ENCODE measurements at regions not wholly inside any gene's neighbourhood (a gene's known extent, or its start where the extent isn't known, plus 50 kb on each side); places are given as distances from the start of the nearest gene placed in this dataset.

GRCh38 chr12:76646366-76646765 lies 86.8 kb upstream of the OSBPL8 start:
- ChIA-PET POLR2A (no interaction called here), CTCF (no interaction called here)
- WGBS (ENCODE audit: insufficient coverage), result no CpG with 5 or more reads among the region's 1 CpG
- Histone ChIP-seq H3K36me3 (ENCODE audit: control insufficient read depth in 2 of 2, extremely low read depth in 1 of 2, insufficient read depth in 1 of 2, low read length in 1 of 2) (no peaks in the 10 kb centered on the region), H3K9me3 (no peaks in the 10 kb centered on the region), H3K4me1 (ENCODE audit: control insufficient read depth in 1 of 2, extremely low read depth in 1 of 2, insufficient read depth in 2 of 2, low read length in 2 of 2) (no peaks in the 10 kb centered on the region), H3K4me3 (ENCODE audit: control insufficient read depth in 1 of 2, extremely low read depth in 1 of 2, low read length in 1 of 2) (no peak overlapping the region), H3K27ac (ENCODE audit: low read length) (no peak overlapping the region), H3K27me3 (replicated peaks in 1 of 2; ENCODE audit: control insufficient read depth in 2 of 2, extremely low read depth in 1 of 2, insufficient read depth in 2 of 2, low read length in 1 of 2) (peaks cover 0 to 17% of the 10 kb centered on the region in 2 experiments)
- H3K9me3 Mint-ChIP-seq, result no peaks in the 10 kb centered on the region
- no peak for DNase-seq
- no peak for ATAC-seq (replicated peaks in 1 of 4)
- peaks cover 0 to 7% of the 10 kb centered on the region in 2 donors for H3K27me3 Mint-ChIP-seq
- H3K4me3 Mint-ChIP-seq, result no peak overlapping the region
- no peaks in the 10 kb centered on the region for H3K36me3 Mint-ChIP-seq
- H3K4me1 Mint-ChIP-seq, result no peaks in the 10 kb centered on the region
- no peak overlapping the region for H3K27ac Mint-ChIP-seq

GRCh38 chr12:76649099-76649498 lies 89.5 kb upstream of the OSBPL8 start:
- no peaks in the 10 kb centered on the region for H3K36me3 Mint-ChIP-seq
- H3K4me1 ChIP-seq (ENCODE audit: control insufficient read depth in 1 of 2, extremely low read depth in 1 of 2, insufficient read depth in 2 of 2, low read length in 2 of 2), result no peaks in the 10 kb centered on the region
- H3K27ac ChIP-seq (ENCODE audit: low read length), result no peak overlapping the region
- no peaks in the 10 kb centered on the region for H3K9me3 Mint-ChIP-seq
- no peak overlapping the region for H3K27ac Mint-ChIP-seq
- ChIA-PET CTCF (interaction anchor here in 1 of 2 donors (1.1 kb wide), 1 partner anchor 142 kb away, joined by 3 read pairs; no protein-coding TSS in a partner anchor), POLR2A (no interaction called here)
- no peak overlapping the region for H3K4me3 Mint-ChIP-seq
- peaks cover 0 to 17% of the 10 kb centered on the region in 2 experiments for H3K27me3 ChIP-seq (replicated peaks in 1 of 2; ENCODE audit: control insufficient read depth in 2 of 2, extremely low read depth in 1 of 2, insufficient read depth in 2 of 2, low read length in 1 of 2)
- DNase-seq (no peak), ATAC-seq (replicated peaks in 1 of 4) (no peak)
- H3K9me3 ChIP-seq, result no peaks in the 10 kb centered on the region
- H3K4me1 Mint-ChIP-seq, result no peaks in the 10 kb centered on the region
- H3K36me3 ChIP-seq (ENCODE audit: control insufficient read depth in 2 of 2, extremely low read depth in 1 of 2, insufficient read depth in 1 of 2, low read length in 1 of 2), result no peaks in the 10 kb centered on the region
- no peak overlapping the region for H3K4me3 ChIP-seq (ENCODE audit: control insufficient read depth in 1 of 2, extremely low read depth in 1 of 2, low read length in 1 of 2)
- peaks cover 0 to 3% of the 10 kb centered on the region in 2 donors for H3K27me3 Mint-ChIP-seq
- 89% methylated on average over 5 of the region's 5 CpGs for WGBS (ENCODE audit: insufficient coverage)

GRCh38 chr12:76652402-76652801 lies 92.8 kb upstream of the OSBPL8 start:
- DNase-seq (no peak), ATAC-seq (replicated peaks in 1 of 4) (no peak)
- Histone ChIP-seq H3K27ac (ENCODE audit: low read length) (no peak overlapping the region), H3K9me3 (no peaks in the 10 kb centered on the region), H3K27me3 (replicated peaks in 1 of 2; ENCODE audit: control insufficient read depth in 2 of 2, extremely low read depth in 1 of 2, insufficient read depth in 2 of 2, low read length in 1 of 2) (peaks cover 0 to 3% of the 10 kb centered on the region in 2 experiments), H3K4me1 (ENCODE audit: control insufficient read depth in 1 of 2, extremely low read depth in 1 of 2, insufficient read depth in 2 of 2, low read length in 2 of 2) (no peaks in the 10 kb centered on the region), H3K36me3 (ENCODE audit: control insufficient read depth in 2 of 2, extremely low read depth in 1 of 2, insufficient read depth in 1 of 2, low read length in 1 of 2) (no peaks in the 10 kb centered on the region), H3K4me3 (ENCODE audit: control insufficient read depth in 1 of 2, extremely low read depth in 1 of 2, low read length in 1 of 2) (no peak overlapping the region)
- WGBS (ENCODE audit: insufficient coverage), result no CpG with 5 or more reads among the region's 4 CpGs
- no peaks in the 10 kb centered on the region for H3K4me1 Mint-ChIP-seq
- peaks cover 0 to 10% of the 10 kb centered on the region in 2 donors for H3K27me3 Mint-ChIP-seq
- H3K36me3 Mint-ChIP-seq, result no peaks in the 10 kb centered on the region
- no peak overlapping the region for H3K4me3 Mint-ChIP-seq
- ChIA-PET CTCF (interaction anchor here in 1 of 2 donors (0.5 to 1.6 kb wide), 2 partner anchors 138 to 696 kb away, joined by 3 to 4 read pairs; no protein-coding TSS in a partner anchor), POLR2A (no interaction called here)
- H3K9me3 Mint-ChIP-seq, result no peaks in the 10 kb centered on the region
- H3K27ac Mint-ChIP-seq, result no peak overlapping the region

- DNase-seq (no peak), ATAC-seq (replicated peaks in 1 of 4) (no peak)
- H3K9me3 Mint-ChIP-seq, result no peaks in the 10 kb centered on the region
- Histone ChIP-seq H3K36me3 (ENCODE audit: control insufficient read depth in 2 of 2, extremely low read depth in 1 of 2, insufficient read depth in 1 of 2, low read length in 1 of 2) (no peaks in the 10 kb centered on the region), H3K27ac (ENCODE audit: low read length) (no peak overlapping the region), H3K9me3 (no peaks in the 10 kb centered on the region), H3K27me3 (replicated peaks in 1 of 2; ENCODE audit: control insufficient read depth in 2 of 2, extremely low read depth in 1 of 2, insufficient read depth in 2 of 2, low read length in 1 of 2) (peaks cover 0 to 3% of the 10 kb centered on the region in 2 experiments), H3K4me3 (ENCODE audit: control insufficient read depth in 1 of 2, extremely low read depth in 1 of 2, low read length in 1 of 2) (no peak overlapping the region), H3K4me1 (ENCODE audit: control insufficient read depth in 1 of 2, extremely low read depth in 1 of 2, insufficient read depth in 2 of 2, low read length in 2 of 2) (no peaks in the 10 kb centered on the region)
- H3K27me3 Mint-ChIP-seq, result peaks cover 0 to 10% of the 10 kb centered on the region in 2 donors
- H3K27ac Mint-ChIP-seq, result no peak overlapping the region
- no CpG with 5 or more reads among the region's 1 CpG for WGBS (ENCODE audit: insufficient coverage)
- H3K4me3 Mint-ChIP-seq, result no peak overlapping the region
- ChIA-PET CTCF (interaction anchor here (0.6 to 1.6 kb wide), 2 partner anchors 137 to 348 kb away, joined by 3 read pairs; no protein-coding TSS in a partner anchor), POLR2A (no interaction called here)
- no peaks in the 10 kb centered on the region for H3K36me3 Mint-ChIP-seq
- H3K4me1 Mint-ChIP-seq, result no peaks in the 10 kb centered on the region
These were observed 93.8 kb upstream of the OSBPL8 start for GRCh38 chr12:76653342-76653741.

- Mint-ChIP-seq H3K36me3 (no peaks in the 10 kb centered on the region), H3K9me3 (no peaks in the 10 kb centered on the region), H3K4me3 (no peak overlapping the region), H3K27me3 (peaks cover 6 to 7% of the 10 kb centered on the region in 2 donors), H3K27ac (no peak overlapping the region), H3K4me1 (peaks cover 10 to 12% (median 11%) of the 10 kb centered on the region in 3 donors)
- H3K9me3 ChIP-seq, result no peaks in the 10 kb centered on the region
- ChIA-PET POLR2A (no interaction called here), CTCF (no interaction called here)
- WGBS (ENCODE audit: insufficient coverage), result 62% methylated on average over 2 of the region's 2 CpGs
- DNase-seq (no peak), ATAC-seq (replicated peaks in 1 of 4) (no peak)
- no peak overlapping the region for H3K4me3 ChIP-seq (ENCODE audit: control insufficient read depth in 1 of 2, extremely low read depth in 1 of 2, low read length in 1 of 2)
- no peaks in the 10 kb centered on the region for H3K27me3 ChIP-seq (replicated peaks in 1 of 2; ENCODE audit: control insufficient read depth in 2 of 2, extremely low read depth in 1 of 2, insufficient read depth in 2 of 2, low read length in 1 of 2)
- no peaks in the 10 kb centered on the region for H3K4me1 ChIP-seq (ENCODE audit: control insufficient read depth in 1 of 2, extremely low read depth in 1 of 2, insufficient read depth in 2 of 2, low read length in 2 of 2)
- H3K36me3 ChIP-seq (ENCODE audit: control insufficient read depth in 2 of 2, extremely low read depth in 1 of 2, insufficient read depth in 1 of 2, low read length in 1 of 2), result no peaks in the 10 kb centered on the region
- no peak overlapping the region for H3K27ac ChIP-seq (ENCODE audit: low read length)
These were observed 99.2 kb upstream of the ZDHHC17 start for GRCh38 chr12:76664731-76665130.

GRCh38 chr12:76666290-76666835 lies 97.6 kb upstream of the ZDHHC17 start:
- no peak for DNase-seq
- Mint-ChIP-seq H3K36me3 (no peaks in the 10 kb centered on the region), H3K4me1 (peaks cover 10 to 12% (median 11%) of the 10 kb centered on the region in 3 donors), H3K27me3 (peaks cover 3 to 7% of the 10 kb centered on the region in 2 donors), H3K27ac (no peak overlapping the region), H3K9me3 (no peaks in the 10 kb centered on the region), H3K4me3 (peak overlapping the region in 1 of 3 donors; percentile 30)
- no peaks in the 10 kb centered on the region for H3K9me3 ChIP-seq
- no peak overlapping the region for H3K27ac ChIP-seq (ENCODE audit: low read length)
- ATAC-seq (replicated peaks in 1 of 4), result no peak
- no peaks in the 10 kb centered on the region for H3K36me3 ChIP-seq (ENCODE audit: control insufficient read depth in 2 of 2, extremely low read depth in 1 of 2, insufficient read depth in 1 of 2, low read length in 1 of 2)
- H3K27me3 ChIP-seq (replicated peaks in 1 of 2; ENCODE audit: control insufficient read depth in 2 of 2, extremely low read depth in 1 of 2, insufficient read depth in 2 of 2, low read length in 1 of 2), result no peaks in the 10 kb centered on the region
- no CpG with 5 or more reads among the region's 6 CpGs for WGBS (ENCODE audit: insufficient coverage)
- H3K4me3 ChIP-seq (ENCODE audit: control insufficient read depth in 1 of 2, extremely low read depth in 1 of 2, low read length in 1 of 2), result no peak overlapping the region
- ChIA-PET POLR2A (interaction anchor here in 1 of 2 donors (0.6 kb wide), 1 partner anchor 102 kb away, joined by 3 read pairs; no protein-coding TSS in a partner anchor), CTCF (no interaction called here)
- no peaks in the 10 kb centered on the region for H3K4me1 ChIP-seq (ENCODE audit: control insufficient read depth in 1 of 2, extremely low read depth in 1 of 2, insufficient read depth in 2 of 2, low read length in 2 of 2)

All from T-cell (primary cell).